HepG2 (cell line): ENCODE measurements at regions not wholly inside any gene's neighbourhood (a gene's known extent, or its start where the extent isn't known, plus 50 kb on each side); places are given as distances from the start of the nearest gene placed in this dataset.

Experiments
- ATAC-seq: fragments of 200-7000 bp; cut with Tn5 transposase; 3 replicates; pipeline ENCODE4 v1.9.1; 2020; ENCODE audit warnings: mild to moderate bottlenecking, moderate library complexity
- BruUV-seq: library from RNA; stranded (reverse); fragments of 400-500 nt; replicated peaks from 2 replicates; lab custom pipeline; 2021; lab: Mats Ljungman, UMichigan
- CTCF ChIA-PET: fragments of 300-600 bp; formaldehyde crosslinking; extraction: SDS; loops from one replicate; lab custom pipeline; 2021; ENCODE audit warnings: low total read pairs, inconsistent platforms, low intra/inter-chr PET ratio; lab: Yijun Ruan, JAX
- POLR2A ChIA-PET: fragments of 350-600 bp; sonication (Branson Sonifier 250); formaldehyde crosslinking; loops from one replicate; lab custom pipeline; 2020; ENCODE audit warnings: antibody characterized with exemption, inconsistent platforms; lab: Yijun Ruan, JAX
- DNase-seq: peaks from one replicate; pipeline ENCODE4 v3.0.0-alpha.2; 2015; ENCODE audit warnings: low spot score
- FAIRE-seq: peaks from 3 replicates; lab custom pipeline; 2011; peaks lifted over from hg19 to GRCh38; lab: Jason Lieb, UNC
- H2AFZ ChIP-seq: one replicate; pipeline ENCODE4 v1.6.1; 2011; ENCODE audit warnings: low read length, inconsistent platforms
- H3K27ac ChIP-seq: fragments of 300-600 bp; 3 replicates; pipeline ENCODE4 v1.8.0; 2011; ENCODE audit warnings: mixed run types, mild to moderate bottlenecking, mixed read lengths, low read length, inconsistent platforms; ENCODE audit not compliant: insufficient read depth; ENCODE audit errors: extremely low read length
- H3K27me3 ChIP-seq, 2 experiments: fragments of 200-600 bp in 1 of 2; 2 replicates in 1 of 2; 3 replicates in 1 of 2; pipeline versions ENCODE4 v1.6.0 to v1.8.0; 2011; ENCODE audit warnings: low read length in 2 of 2, mild to moderate bottlenecking in 2 of 2, moderate library complexity in 2 of 2, inconsistent platforms in 1 of 2; ENCODE audit not compliant: insufficient read depth in 2 of 2, control insufficient read depth in 1 of 2
- H3K36me3 ChIP-seq, 2 experiments: fragments of 200-600 bp in 1 of 2; replicated peaks in 1 of 2; 2 replicates in 1 of 2; 3 replicates in 1 of 2; pipeline versions ENCODE4 v1.5.1 to v1.8.0; 2011; ENCODE audit warnings: low read length in 2 of 2, inconsistent platforms in 1 of 2; ENCODE audit not compliant: insufficient read depth in 2 of 2, control insufficient read depth in 1 of 2
- H3K4me1 ChIP-seq: 2 replicates; pipeline ENCODE4 v1.5.1; 2012; ENCODE audit warnings: low read length, inconsistent platforms; ENCODE audit not compliant: insufficient read depth
- H3K4me2 ChIP-seq: 2 replicates; pipeline ENCODE4 v1.6.0; 2011; ENCODE audit warnings: low read depth, low read length, inconsistent platforms
- H3K4me3 ChIP-seq, 3 experiments: fragments of 200-600 bp in 1 of 3; sonication (generic), shearing (Covaris generic) in 1 of 3; replicated peaks in 1 of 3; 2 replicates each; pipeline ENCODE4 v1.5.1; 2011 to 2016; ENCODE audit warnings: low read length in 3 of 3, inconsistent platforms in 2 of 3, low read depth in 2 of 3, mild to moderate bottlenecking in 2 of 3, control low read depth in 1 of 3, mixed read lengths in 1 of 3; ENCODE audit not compliant: insufficient read depth in 1 of 3
- H3K79me2 ChIP-seq: one replicate; pipeline ENCODE4 v1.6.1; 2011; ENCODE audit warnings: low read length, inconsistent platforms; ENCODE audit not compliant: insufficient read depth
- H3K9ac ChIP-seq: 2 replicates; pipeline ENCODE4 v1.6.0; 2011; ENCODE audit warnings: mild to moderate bottlenecking, low read depth, low read length, inconsistent platforms; ENCODE audit not compliant: insufficient read depth
- H3K9me3 ChIP-seq: 2 replicates; pipeline ENCODE4 v1.5.1; 2012; ENCODE audit warnings: mild to moderate bottlenecking, low read length
- H4K20me1 ChIP-seq: 2 replicates; pipeline ENCODE4 v1.6.0; 2011; ENCODE audit warnings: inconsistent platforms, mild to moderate bottlenecking, low read length, moderate library complexity; ENCODE audit not compliant: insufficient read depth
- AGO2 ChIP-seq: fragments of 200-400 bp; formaldehyde crosslinking; optimal IDR thresholded peaks from 2 replicates; pipeline ENCODE3; 2017; ENCODE audit warnings: mild to moderate bottlenecking, low read depth, low read length, moderate library complexity
- CENPT ChIP-seq: sonication (generic); formaldehyde crosslinking; IDR thresholded peaks from 2 replicates; pipeline ENCODE4 v1.8.0; 2022; ENCODE audit warnings: low read depth, mild to moderate bottlenecking, moderate library complexity, missing genetic modification reagents
- KAT8 ChIP-seq: IDR thresholded peaks from 2 replicates; pipeline ENCODE4 v1.6.1; 2016; ENCODE audit warnings: missing genetic modification reagents, missing compliant biosample characterization
- KDM5B ChIP-seq: sonication (generic); formaldehyde crosslinking; IDR thresholded peaks from 2 replicates; pipeline ENCODE4 v1.4.0; 2020; ENCODE audit warnings: missing genetic modification reagents, mild to moderate bottlenecking, borderline replicate concordance
- SOX6 ChIP-seq, 2 experiments: fragments of 450-650 bp in 1 of 2; sonication (generic) in 1 of 2; formaldehyde crosslinking in 1 of 2; IDR thresholded peaks; 2 replicates each; pipeline versions ENCODE4 v1.4.0 to v1.6.1; 2017 to 2020; ENCODE audit warnings: antibody characterized with exemption in 1 of 2, mild to moderate bottlenecking in 1 of 2, missing genetic modification reagents in 1 of 2
- ZNF558 ChIP-seq: sonication (generic); formaldehyde crosslinking; IDR thresholded peaks from 2 replicates; pipeline ENCODE4 v1.9.0; 2022; ENCODE audit warnings: mild to moderate bottlenecking, missing genetic modification reagents, borderline replicate concordance
- ZNF792 ChIP-seq: IDR thresholded peaks from 2 replicates; pipeline ENCODE4 v1.6.1; 2016
- ZNF878 ChIP-seq: sonication (generic); formaldehyde crosslinking; IDR thresholded peaks from 2 replicates; pipeline ENCODE4 v1.8.1; 2023; ENCODE audit warnings: mild to moderate bottlenecking, missing genetic modification reagents, moderate library complexity
- ZSCAN29 ChIP-seq: sonication (generic); formaldehyde crosslinking; conservative IDR thresholded peaks from 2 replicates; pipeline ENCODE4 v1.4.0; 2020; ENCODE audit warnings: mild to moderate bottlenecking, missing genetic modification reagents
- WGBS: methylation state at CpG from one replicate; pipeline ENCODE4 v1.1.6; 2017; ENCODE audit warnings: low lambda C conversion rate; 5-methylcytosine and 5-hydroxymethylcytosine counted together
- in situ Hi-C: cut with HindIII; loops from 2 replicates; pipeline ENCODE4 v1.10.0; 2017; ENCODE audit warnings: low pct_unique_long_range_greater_than_20kb; ENCODE audit not compliant: extremely low pct_ligation_motif_present
- intact Hi-C: fragments of 100-400 bp; cut with micrococcal nuclease; formaldehyde crosslinking; loops from one replicate; pipeline ENCODE4 v1.10.0; 2022; ENCODE audit not compliant: unreplicated experiment
- TF ChIP-seq, protein P1 (sequence below): sonication (generic); formaldehyde crosslinking; IDR thresholded peaks from 2 replicates; pipeline ENCODE4 v1.4.0; 2020; ENCODE audit warnings: missing genetic modification reagents
- TF ChIP-seq, protein P2 (sequence below): sonication (generic); formaldehyde crosslinking; IDR thresholded peaks from 2 replicates; pipeline ENCODE4 v1.5.0; 2020; ENCODE audit warnings: mild to moderate bottlenecking, missing genetic modification reagents

- H4K20me1 ChIP-seq: no peaks in the 10 kb centered on the region
- peaks cover 42% of the 10 kb centered on the region for H3K9me3 ChIP-seq
- POLR2A ChIA-PET: no interaction called here
- no peak overlapping the region for H2AFZ ChIP-seq
- 1% methylated on average over 3 of the region's 3 CpGs for WGBS
- no peaks in the 10 kb centered on the region for H3K79me2 ChIP-seq
- in situ Hi-C loops (no loop called here), intact Hi-C loops (no loop called here)
- ATAC-seq (no peak), FAIRE-seq (no peak), DNase-seq (no peak)
- no peak overlapping the region for H3K9ac ChIP-seq
- no peak overlapping the region for H3K27ac ChIP-seq
- H3K4me2 ChIP-seq: no peak overlapping the region
- no peak for TF ChIP-seq KDM5B (CRISPR knock-in tag)
- TF ChIP-seq KAT8 (CRISPR knock-in tag): no peak
- TF ChIP-seq ZSCAN29: no peak
- TF ChIP-seq, protein P1, sequence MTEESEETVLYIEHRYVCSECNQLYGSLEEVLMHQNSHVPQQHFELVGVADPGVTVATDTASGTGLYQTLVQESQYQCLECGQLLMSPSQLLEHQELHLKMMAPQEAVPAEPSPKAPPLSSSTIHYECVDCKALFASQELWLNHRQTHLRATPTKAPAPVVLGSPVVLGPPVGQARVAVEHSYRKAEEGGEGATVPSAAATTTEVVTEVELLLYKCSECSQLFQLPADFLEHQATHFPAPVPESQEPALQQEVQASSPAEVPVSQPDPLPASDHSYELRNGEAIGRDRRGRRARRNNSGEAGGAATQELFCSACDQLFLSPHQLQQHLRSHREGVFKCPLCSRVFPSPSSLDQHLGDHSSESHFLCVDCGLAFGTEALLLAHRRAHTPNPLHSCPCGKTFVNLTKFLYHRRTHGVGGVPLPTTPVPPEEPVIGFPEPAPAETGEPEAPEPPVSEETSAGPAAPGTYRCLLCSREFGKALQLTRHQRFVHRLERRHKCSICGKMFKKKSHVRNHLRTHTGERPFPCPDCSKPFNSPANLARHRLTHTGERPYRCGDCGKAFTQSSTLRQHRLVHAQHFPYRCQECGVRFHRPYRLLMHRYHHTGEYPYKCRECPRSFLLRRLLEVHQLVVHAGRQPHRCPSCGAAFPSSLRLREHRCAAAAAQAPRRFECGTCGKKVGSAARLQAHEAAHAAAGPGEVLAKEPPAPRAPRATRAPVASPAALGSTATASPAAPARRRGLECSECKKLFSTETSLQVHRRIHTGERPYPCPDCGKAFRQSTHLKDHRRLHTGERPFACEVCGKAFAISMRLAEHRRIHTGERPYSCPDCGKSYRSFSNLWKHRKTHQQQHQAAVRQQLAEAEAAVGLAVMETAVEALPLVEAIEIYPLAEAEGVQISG (CRISPR knock-in tag): no peak
- TF ChIP-seq, protein P2, sequence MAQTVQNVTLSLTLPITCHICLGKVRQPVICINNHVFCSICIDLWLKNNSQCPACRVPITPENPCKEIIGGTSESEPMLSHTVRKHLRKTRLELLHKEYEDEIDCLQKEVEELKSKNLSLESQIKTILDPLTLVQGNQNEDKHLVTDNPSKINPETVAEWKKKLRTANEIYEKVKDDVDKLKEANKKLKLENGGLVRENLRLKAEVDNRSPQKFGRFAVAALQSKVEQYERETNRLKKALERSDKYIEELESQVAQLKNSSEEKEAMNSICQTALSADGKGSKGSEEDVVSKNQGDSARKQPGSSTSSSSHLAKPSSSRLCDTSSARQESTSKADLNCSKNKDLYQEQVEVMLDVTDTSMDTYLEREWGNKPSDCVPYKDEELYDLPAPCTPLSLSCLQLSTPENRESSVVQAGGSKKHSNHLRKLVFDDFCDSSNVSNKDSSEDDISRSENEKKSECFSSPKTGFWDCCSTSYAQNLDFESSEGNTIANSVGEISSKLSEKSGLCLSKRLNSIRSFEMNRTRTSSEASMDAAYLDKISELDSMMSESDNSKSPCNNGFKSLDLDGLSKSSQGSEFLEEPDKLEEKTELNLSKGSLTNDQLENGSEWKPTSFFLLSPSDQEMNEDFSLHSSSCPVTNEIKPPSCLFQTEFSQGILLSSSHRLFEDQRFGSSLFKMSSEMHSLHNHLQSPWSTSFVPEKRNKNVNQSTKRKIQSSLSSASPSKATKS (CRISPR knock-in tag): no peak
- TF ChIP-seq AGO2: no peak
- TF ChIP-seq ZNF792: no peak
- TF ChIP-seq SOX6 (IDR thresholded peaks at IDR 0.05): no peak
- no peak for TF ChIP-seq SOX6 (CRISPR knock-in tag; IDR thresholded peaks at IDR 0.05)
- TF ChIP-seq ZNF878 (CRISPR knock-in tag): no peak
- TF ChIP-seq CENPT (CRISPR knock-in tag): no peak
- TF ChIP-seq ZNF558 (CRISPR knock-in tag): no peak
- no peak overlapping the region for H3K4me3 ChIP-seq
- BruUV-seq: no TSS peak
- no peaks in the 10 kb centered on the region for H3K36me3 ChIP-seq
- CTCF ChIA-PET: no interaction called here
- H3K4me1 ChIP-seq: no peaks in the 10 kb centered on the region
- no peaks in the 10 kb centered on the region for H3K27me3 ChIP-seq
Measured at GRCh38 chr19:28322945-28323344, 890.0 kb downstream of the UQCRFS1 start.
